AG04449 (cell line): ENCODE measurements at regions not wholly inside any gene's neighbourhood (a gene's known extent, or its start where the extent isn't known, plus 50 kb on each side); places are given as distances from the start of the nearest gene placed in this dataset.
"Not testable (repeated sequence)": the region's sequence is repeated elsewhere in the genome, so short reads cannot be mapped to it uniquely, and the experiment has no call there.

Source experiments
- CTCF ChIA-PET: fragments of 350-600 bp; formaldehyde crosslinking; extraction: SDS; loops from one replicate; lab custom pipeline; 2021; ENCODE audit warnings: antibody characterized with exemption; lab: Yijun Ruan, JAX
- POLR2A ChIA-PET: fragments of 400-600, 350-600 bp; formaldehyde crosslinking; extraction: SDS; loops from one replicate; lab custom pipeline; 2020; ENCODE audit warnings: antibody characterized with exemption, inconsistent platforms; lab: Yijun Ruan, JAX
- DNase-seq: peaks from one replicate; pipeline ENCODE4 v3.0.0-alpha.2; 2010; ENCODE audit warnings: low read depth, low spot score
- H3K4me3 ChIP-seq: 2 replicates; pipeline ENCODE4 v1.5.1; 2011; ENCODE audit warnings: low read depth, mild to moderate bottlenecking, control low read depth, low read length
- CTCF ChIP-seq: IDR thresholded peaks from one replicate; pipeline ENCODE4 v1.5.1; 2011; ENCODE audit warnings: mild to moderate bottlenecking, moderate library complexity, low read length, control low read depth, inconsistent platforms; ENCODE audit not compliant: insufficient read depth; ENCODE audit errors: missing control alignments

- CTCF ChIA-PET = no interaction called here
- TF ChIP-seq CTCF = no peak
- POLR2A ChIA-PET = no interaction called here
- no peak for DNase-seq
- no peak overlapping the region for H3K4me3 ChIP-seq
Measured at GRCh38 chr11:38756537-38756936, 2158.5 kb upstream of the RAG2 start.

- no peak overlapping the region for H3K4me3 ChIP-seq
- POLR2A ChIA-PET = no interaction called here
- TF ChIP-seq CTCF = no peak
- DNase-seq = no peak
- CTCF ChIA-PET = no interaction called here
Measured at GRCh38 chr11:38751421-38751820, 2153.4 kb upstream of the RAG2 start.

GRCh38 chr11:38746516-38746915, 2148.5 kb upstream of the RAG2 start:
- POLR2A ChIA-PET, DNase-seq, CTCF ChIA-PET, H3K4me3 ChIP-seq: not testable (repeated sequence)

GRCh38 chr11:38723361-38723760, 2125.3 kb upstream of the RAG2 start:
- CTCF ChIA-PET = no interaction called here
- POLR2A ChIA-PET = no interaction called here
- DNase-seq = no peak
- no peak overlapping the region for H3K4me3 ChIP-seq
- TF ChIP-seq CTCF = no peak

- no peak for DNase-seq
- H3K4me3 ChIP-seq = no peak overlapping the region
- ChIA-PET POLR2A (no interaction called here), CTCF (no interaction called here)
- TF ChIP-seq CTCF = no peak
Measured at GRCh38 chr11:38721586-38722315, 2123.7 kb upstream of the RAG2 start.

GRCh38 chr11:38718659-38719058, 2120.6 kb upstream of the RAG2 start:
- ChIA-PET CTCF (no interaction called here), POLR2A (no interaction called here)
- no peak for TF ChIP-seq CTCF
- no peak overlapping the region for H3K4me3 ChIP-seq
- no peak for DNase-seq

- ChIA-PET POLR2A (no interaction called here), CTCF (no interaction called here)
- H3K4me3 ChIP-seq = no peak overlapping the region
- no peak for DNase-seq
- no peak for TF ChIP-seq CTCF
Measured at GRCh38 chr11:38718049-38718448, 2120.0 kb upstream of the RAG2 start.
